DMS53 treated with DMSO at 0.1 percent for 48 hours (cell line): ENCODE measurements at regions not wholly inside any gene's neighbourhood (a gene's known extent, or its start where the extent isn't known, plus 50 kb on each side); places are given as distances from the start of the nearest gene placed in this dataset.
A peak's percentile ranks its signal among the peaks of the same experiment; 100 is the strongest.

Experiments used
- DNase-seq: peaks from one replicate; lab custom pipeline; 2025; ENCODE audit not compliant: unreplicated experiment; lab: John Stamatoyannopoulos, UW

DNA sequence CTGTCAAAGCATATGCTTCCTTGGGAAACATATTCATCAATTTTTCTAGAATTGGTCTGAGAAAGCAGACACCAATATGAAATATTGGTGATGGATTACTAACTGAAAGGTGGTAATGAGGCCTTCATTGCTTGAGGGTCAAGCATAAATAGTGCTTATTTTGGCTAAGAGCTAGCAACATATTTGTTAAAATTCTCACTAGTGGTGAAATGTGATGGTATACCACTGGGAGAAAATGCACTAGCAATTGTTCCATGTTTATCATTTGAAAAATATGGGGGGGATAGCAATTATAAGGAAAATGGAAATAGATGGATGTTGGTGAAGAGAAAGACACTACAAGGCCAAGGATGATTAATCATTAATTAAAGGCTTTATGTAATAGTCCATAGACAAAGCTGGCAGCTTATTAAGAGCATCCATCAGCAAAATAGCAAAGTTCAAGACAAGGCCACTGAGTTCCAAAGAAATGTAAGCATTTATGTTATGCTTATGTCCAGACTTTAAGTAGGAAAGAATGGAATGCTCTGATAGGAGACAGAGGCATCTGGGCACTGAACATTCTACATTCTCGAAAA is 253.7 kb upstream of the PRDM9 start:
- DNase-seq: no peak

DNA sequence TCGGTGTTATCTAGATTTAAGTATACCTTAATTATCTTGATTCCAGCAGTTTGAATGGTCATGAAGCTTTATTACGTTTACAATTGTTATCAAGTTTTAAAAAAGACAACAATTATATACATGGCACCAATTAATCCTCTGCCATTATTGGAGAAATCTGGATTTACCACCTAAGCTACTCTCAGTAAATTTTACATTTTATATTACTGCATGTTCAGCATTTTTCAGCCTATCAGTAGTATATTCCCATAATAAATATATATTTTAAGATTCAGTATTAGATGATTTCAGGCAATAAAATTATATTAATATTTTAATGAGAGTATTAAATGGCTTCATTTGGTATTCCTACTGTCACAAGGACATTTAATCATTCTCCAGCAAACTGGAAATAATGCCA is 264.5 kb upstream of the PRDM9 start:
- DNase-seq: no peak

- no peak for DNase-seq
Measured at GRCh38 chr5:23235246-23235645, 272.2 kb upstream of the PRDM9 start.

DNA sequence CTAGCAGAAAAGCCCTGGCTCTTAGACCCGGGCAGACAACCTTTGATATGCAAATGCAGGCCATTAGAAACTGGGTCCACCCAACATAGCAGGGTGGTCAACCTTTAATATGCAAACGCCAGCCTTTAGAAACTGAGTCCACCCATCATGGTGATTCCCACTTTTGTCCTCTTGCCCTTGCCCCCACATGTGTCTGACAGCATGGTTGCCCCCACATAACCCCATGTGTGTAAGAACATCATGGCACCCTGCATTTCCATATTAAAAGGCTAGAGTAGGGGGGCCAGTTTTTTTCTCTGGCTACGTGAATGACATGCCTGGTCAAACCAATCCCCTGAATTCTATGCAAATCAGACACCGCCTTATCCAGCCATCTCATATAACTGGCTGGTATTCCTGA is 273.2 kb upstream of the PRDM9 start:
- DNase-seq: no peak

GRCh38 chr5:23223846-23224245 is 283.6 kb upstream of the PRDM9 start:
- no peak for DNase-seq

- DNase-seq: no peak
Measured at GRCh38 chr5:23221831-23222230, 285.6 kb upstream of the PRDM9 start.

GRCh38 chr5:23217159-23217558 is 290.2 kb upstream of the PRDM9 start:
- DNase-seq: no peak

GRCh38 chr5:23216345-23216744 is 291.1 kb upstream of the PRDM9 start:
- no peak for DNase-seq

GRCh38 chr5:23208959-23209431 is 298.4 kb upstream of the PRDM9 start:
- peak; percentile 86 for DNase-seq

GRCh38 chr5:23204111-23204510 is 303.3 kb upstream of the PRDM9 start:
- no peak for DNase-seq

- no peak for DNase-seq
Measured at GRCh38 chr5:23169660-23170416, 316.7 kb upstream of the CDH12 start.

GRCh38 chr5:23164971-23165370 is 311.8 kb upstream of the CDH12 start:
- DNase-seq: no peak

- DNase-seq: no peak
Measured at GRCh38 chr5:23158179-23158578, 305.0 kb upstream of the CDH12 start.

DNA sequence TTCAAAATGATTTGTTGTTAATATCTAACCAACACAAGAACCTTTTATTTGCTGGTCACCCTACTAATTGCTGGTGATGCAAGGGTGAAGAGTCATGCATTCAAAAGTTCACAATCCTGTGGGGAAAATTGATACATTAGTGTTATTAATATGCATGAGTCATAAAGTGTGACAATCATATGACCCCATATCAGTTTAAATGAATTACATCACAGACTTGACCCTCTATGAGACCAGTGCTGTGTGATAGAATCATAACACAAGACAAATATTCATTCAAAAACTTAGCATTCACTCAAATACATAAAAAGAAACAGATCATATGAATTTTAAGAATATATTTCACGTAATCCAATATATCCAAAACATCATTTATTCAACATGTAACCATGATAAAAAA is 304.6 kb upstream of the CDH12 start:
- DNase-seq: no peak

- DNase-seq: no peak
Measured at GRCh38 chr5:23157169-23157568, 304.0 kb upstream of the CDH12 start.

DNA sequence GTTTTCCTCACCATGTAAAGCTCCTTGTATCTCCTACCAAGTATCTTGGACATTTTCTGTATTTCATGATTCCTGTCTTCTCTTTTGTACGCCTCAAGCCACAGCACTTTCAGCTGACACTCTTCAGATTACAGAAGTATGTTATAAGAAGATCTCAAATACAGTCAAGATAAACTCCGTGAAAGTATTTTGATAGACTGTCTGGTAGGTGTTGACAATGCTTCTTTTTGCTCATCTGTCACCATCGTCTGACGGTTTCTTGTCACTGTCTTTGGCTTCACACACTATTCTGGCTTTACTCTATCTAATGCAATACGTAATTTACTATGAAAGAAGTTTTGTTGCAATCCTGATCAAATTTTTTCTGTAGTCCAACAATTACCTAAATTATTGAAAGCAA is 294.5 kb upstream of the CDH12 start:
- DNase-seq: no peak

DNA sequence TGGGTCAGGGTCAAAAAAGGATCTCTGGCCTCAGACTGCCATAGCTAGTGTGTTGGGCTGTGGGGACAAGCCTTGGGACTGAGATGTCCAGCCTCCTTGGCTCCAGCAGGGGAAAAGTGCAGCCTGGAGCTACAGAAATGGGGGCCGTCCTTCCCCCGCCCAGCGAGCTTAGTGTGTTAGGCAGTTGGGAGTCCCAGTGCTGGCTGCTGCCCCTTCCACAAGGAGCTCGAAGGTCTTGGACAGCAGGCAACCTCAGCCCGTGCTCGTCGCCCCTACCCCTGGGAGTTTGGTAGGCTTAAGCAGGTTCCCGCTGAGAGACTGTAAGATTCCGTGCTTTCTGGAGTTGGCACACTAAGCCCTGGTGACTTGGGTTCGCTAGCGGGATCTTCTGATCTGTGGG is 293.0 kb upstream of the CDH12 start:
- no peak for DNase-seq

- DNase-seq: peak; percentile 39
Measured at GRCh38 chr5:23139338-23140171, 286.4 kb upstream of the CDH12 start.

GRCh38 chr5:23136958-23137357 is 283.8 kb upstream of the CDH12 start:
- no peak for DNase-seq

DNA sequence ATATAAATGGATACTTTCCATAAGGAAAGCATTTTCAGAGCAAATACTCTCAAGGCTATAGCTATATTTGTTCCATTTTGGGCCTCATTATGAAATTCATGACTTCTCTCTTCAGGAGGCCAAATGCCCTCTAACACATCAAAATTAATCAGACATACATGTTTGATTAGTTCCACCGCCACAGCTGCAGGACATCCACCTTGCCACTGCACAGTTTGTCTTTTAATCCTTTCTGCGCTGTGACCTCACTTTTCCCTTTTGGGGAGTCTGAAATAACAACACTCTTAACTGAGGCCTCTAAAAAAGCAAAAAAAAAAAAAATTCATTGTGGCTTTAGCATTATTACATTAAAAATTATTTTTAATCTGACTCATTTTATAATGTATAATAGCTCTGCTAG is 279.1 kb upstream of the CDH12 start:
- DNase-seq: no peak

DNA sequence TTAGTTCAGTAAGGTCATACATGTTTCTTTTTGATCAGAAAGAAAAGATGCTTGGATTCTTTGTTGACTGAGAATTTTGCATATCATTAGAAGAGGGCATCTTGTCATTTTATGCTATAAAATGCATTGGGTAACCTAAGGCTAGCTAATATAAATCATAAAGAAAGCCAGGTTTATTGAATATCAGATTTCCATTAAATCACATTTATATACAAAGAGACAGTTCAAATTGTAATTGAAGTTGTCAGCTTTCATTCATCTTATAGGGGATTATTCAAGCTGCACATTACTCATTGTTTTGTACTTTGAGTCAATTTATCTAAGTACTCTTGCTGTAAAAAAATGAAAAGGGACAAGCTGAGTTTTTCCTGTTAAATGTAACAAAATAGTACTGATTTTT is 259.1 kb upstream of the CDH12 start:
- no peak for DNase-seq

- DNase-seq: no peak
Measured at GRCh38 chr5:23105021-23105420, 251.9 kb upstream of the CDH12 start.
